Parathyroid adenoma (tissue), 2 donors: ENCODE measurements at regions not wholly inside any gene's neighbourhood (a gene's known extent, or its start where the extent isn't known, plus 50 kb on each side); places are given as distances from the start of the nearest gene placed in this dataset.

Experiments used
- H2AFZ ChIP-seq: fragments of 300-600 bp; sonication (generic); one replicate; pipeline ENCODE4 v1.7.0; 2017; ENCODE audit warnings: antibody characterized with exemption, mild to moderate bottlenecking
- H3K27ac ChIP-seq: fragments of 300-600 bp; sonication (generic); one replicate; pipeline ENCODE4 v1.7.0; 2017
- H3K27me3 ChIP-seq: fragments of 300-600 bp; sonication (generic); one replicate; pipeline ENCODE4 v1.7.0; 2017; ENCODE audit warnings: low read length; ENCODE audit not compliant: control insufficient read depth, insufficient read depth
- H3K36me3 ChIP-seq: fragments of 300-600 bp; sonication (generic); one replicate; pipeline ENCODE4 v1.7.0; 2017; ENCODE audit warnings: low read length; ENCODE audit not compliant: control insufficient read depth, insufficient read depth
- H3K4me1 ChIP-seq: fragments of 300-600 bp; sonication (generic); one replicate; pipeline ENCODE4 v1.7.0; 2017; ENCODE audit warnings: control low read depth
- H3K4me2 ChIP-seq: fragments of 300-600 bp; sonication (generic); one replicate; pipeline ENCODE4 v1.7.0; 2017; ENCODE audit warnings: low read length
- H3K4me3 ChIP-seq: fragments of 300-600 bp; sonication (generic); one replicate; pipeline ENCODE4 v1.7.0; 2017; ENCODE audit warnings: low read depth, low read length
- H3K79me2 ChIP-seq: fragments of 300-600 bp; sonication (generic); one replicate; pipeline ENCODE4 v1.7.0; 2017; ENCODE audit warnings: control low read depth
- H3K9ac ChIP-seq: fragments of 300-600 bp; sonication (generic); one replicate; pipeline ENCODE4 v1.7.0; 2017; ENCODE audit warnings: mild to moderate bottlenecking
- H3K9me3 ChIP-seq: fragments of 300-600 bp; sonication (generic); one replicate; pipeline ENCODE4 v1.7.0; 2017; ENCODE audit warnings: low read length; ENCODE audit not compliant: control insufficient read depth
- CTCF ChIP-seq: fragments of 300-600 bp; sonication (generic); IDR thresholded peaks from one replicate; pipeline ENCODE4 v1.7.0; 2017; ENCODE audit warnings: antibody characterized with exemption, mild to moderate bottlenecking
- donor health status: primary hyperparathyroidism.

- no peaks in the 10 kb centered on the region for H3K4me1 ChIP-seq
- H3K79me2 ChIP-seq, result no peaks in the 10 kb centered on the region
- H3K36me3 ChIP-seq, result no peaks in the 10 kb centered on the region
- no peak overlapping the region for H3K4me2 ChIP-seq
- H2AFZ ChIP-seq, result no peak overlapping the region
- no peak overlapping the region for H3K4me3 ChIP-seq
- H3K27ac ChIP-seq, result no peak overlapping the region
- no peaks in the 10 kb centered on the region for H3K9me3 ChIP-seq
- no peak overlapping the region for H3K9ac ChIP-seq
- no peak for TF ChIP-seq CTCF
- no peaks in the 10 kb centered on the region for H3K27me3 ChIP-seq
Observed at GRCh38 chr1:208907790-208908189, 663.6 kb upstream of the PLXNA2 start.

- Histone ChIP-seq H3K4me3 (no peak overlapping the region), H2AFZ (no peak overlapping the region), H3K4me2 (no peak overlapping the region), H3K27ac (no peak overlapping the region), H3K79me2 (no peaks in the 10 kb centered on the region), H3K9ac (no peak overlapping the region), H3K36me3 (no peaks in the 10 kb centered on the region), H3K9me3 (no peaks in the 10 kb centered on the region), H3K4me1 (no peaks in the 10 kb centered on the region), H3K27me3 (no peaks in the 10 kb centered on the region)
- TF ChIP-seq CTCF, result no peak
Observed at GRCh38 chr1:208909011-208909984, 665.1 kb upstream of the PLXNA2 start.

- Histone ChIP-seq H3K79me2 (no peaks in the 10 kb centered on the region), H3K4me2 (no peak overlapping the region), H2AFZ (no peak overlapping the region), H3K27me3 (no peaks in the 10 kb centered on the region), H3K4me3 (no peak overlapping the region), H3K27ac (no peak overlapping the region), H3K9ac (no peak overlapping the region), H3K4me1 (no peaks in the 10 kb centered on the region), H3K9me3 (no peaks in the 10 kb centered on the region), H3K36me3 (no peaks in the 10 kb centered on the region)
- TF ChIP-seq CTCF, result no peak
Observed at GRCh38 chr1:208910161-208910560, 666.0 kb upstream of the PLXNA2 start.

GRCh38 chr1:208917281-208917680 lies 666.2 kb upstream of the CAMK1G start:
- Histone ChIP-seq H3K27ac (no peak overlapping the region), H3K9me3 (no peaks in the 10 kb centered on the region), H2AFZ (no peak overlapping the region), H3K4me1 (no peaks in the 10 kb centered on the region), H3K27me3 (no peaks in the 10 kb centered on the region), H3K4me2 (no peak overlapping the region), H3K79me2 (no peaks in the 10 kb centered on the region), H3K4me3 (no peak overlapping the region), H3K9ac (no peak overlapping the region), H3K36me3 (no peaks in the 10 kb centered on the region)
- no peak for TF ChIP-seq CTCF

- H3K36me3 ChIP-seq, result no peaks in the 10 kb centered on the region
- no peak for TF ChIP-seq CTCF
- no peaks in the 10 kb centered on the region for H3K27me3 ChIP-seq
- no peaks in the 10 kb centered on the region for H3K9me3 ChIP-seq
- H2AFZ ChIP-seq, result no peak overlapping the region
- no peaks in the 10 kb centered on the region for H3K79me2 ChIP-seq
- H3K4me2 ChIP-seq, result no peak overlapping the region
- H3K4me1 ChIP-seq, result no peaks in the 10 kb centered on the region
- H3K9ac ChIP-seq, result no peak overlapping the region
- H3K27ac ChIP-seq, result no peak overlapping the region
- H3K4me3 ChIP-seq, result no peak overlapping the region
Observed at GRCh38 chr1:208917723-208918122, 665.8 kb upstream of the CAMK1G start.
